ENCODE measurements at regions not wholly inside any gene's neighbourhood (a gene's known extent, or its start where the extent isn't known, plus 50 kb on each side); places are given as distances from the start of the nearest gene placed in this dataset.

DNA sequence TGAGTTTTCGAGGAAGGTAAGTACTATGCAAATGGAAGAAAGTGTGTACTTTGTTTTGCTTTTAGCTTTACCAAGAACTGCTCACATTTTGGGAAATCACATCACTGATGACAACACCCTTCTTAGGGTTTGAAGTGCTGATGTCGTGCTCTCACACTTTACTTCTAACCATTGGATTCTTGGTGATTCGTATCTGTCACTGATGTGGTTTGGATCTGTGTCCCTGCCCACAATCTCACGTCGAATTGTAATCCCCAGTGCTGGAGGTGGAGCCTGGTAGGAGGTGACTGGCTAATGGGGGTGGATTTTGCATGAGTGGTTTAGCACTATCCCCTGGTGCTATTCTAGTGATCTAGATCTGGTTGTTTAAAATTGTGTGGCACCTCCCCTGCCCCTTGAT lies 75.4 kb upstream of the RGMA start:
- ATAC-seq (ENCODE audit: insufficient read depth, low read depth) (peak; percentile 94), DNase-seq (peak; percentile 63)
- Histone ChIP-seq H3K4me2 (ENCODE audit: insufficient read depth, low read length) (no peak overlapping the region), H3K4me1 (ENCODE audit: insufficient read depth, low read length) (peaks cover 7% of the 10 kb centered on the region; the same call in 1 of the 2 replicates), H3K9me3 (ENCODE audit: insufficient read depth, low read length, severe bottlenecking) (no peaks in the 10 kb centered on the region), H3K9ac (ENCODE audit: low read depth, low read length) (no peak overlapping the region), H4K20me1 (ENCODE audit: insufficient read depth, low read length) (no peaks in the 10 kb centered on the region), H3K4me3 (ENCODE audit: low read depth in 1 of 2, low read length in 2 of 2) (no peak overlapping the region), H3K27ac (ENCODE audit: low read length) (no peak overlapping the region), H3K36me3 (ENCODE audit: insufficient read depth, low read length) (no peaks in the 10 kb centered on the region), H3K79me2 (ENCODE audit: insufficient read depth, low read length) (no peaks in the 10 kb centered on the region), H2AFZ (ENCODE audit: low read depth, low read length) (0 out of 2 replicates have a peak overlapping the region, but pooled peaks have one; percentile 14), H3K27me3 (ENCODE audit: insufficient read depth, low read length, poor library complexity) (no peaks in the 10 kb centered on the region)
- no peak for TF ChIP-seq EZH2 (IDR thresholded peaks at IDR 0.05; ENCODE audit: borderline replicate concordance, low read depth, low read length, severe bottlenecking)
- TF ChIP-seq, protein P1, sequence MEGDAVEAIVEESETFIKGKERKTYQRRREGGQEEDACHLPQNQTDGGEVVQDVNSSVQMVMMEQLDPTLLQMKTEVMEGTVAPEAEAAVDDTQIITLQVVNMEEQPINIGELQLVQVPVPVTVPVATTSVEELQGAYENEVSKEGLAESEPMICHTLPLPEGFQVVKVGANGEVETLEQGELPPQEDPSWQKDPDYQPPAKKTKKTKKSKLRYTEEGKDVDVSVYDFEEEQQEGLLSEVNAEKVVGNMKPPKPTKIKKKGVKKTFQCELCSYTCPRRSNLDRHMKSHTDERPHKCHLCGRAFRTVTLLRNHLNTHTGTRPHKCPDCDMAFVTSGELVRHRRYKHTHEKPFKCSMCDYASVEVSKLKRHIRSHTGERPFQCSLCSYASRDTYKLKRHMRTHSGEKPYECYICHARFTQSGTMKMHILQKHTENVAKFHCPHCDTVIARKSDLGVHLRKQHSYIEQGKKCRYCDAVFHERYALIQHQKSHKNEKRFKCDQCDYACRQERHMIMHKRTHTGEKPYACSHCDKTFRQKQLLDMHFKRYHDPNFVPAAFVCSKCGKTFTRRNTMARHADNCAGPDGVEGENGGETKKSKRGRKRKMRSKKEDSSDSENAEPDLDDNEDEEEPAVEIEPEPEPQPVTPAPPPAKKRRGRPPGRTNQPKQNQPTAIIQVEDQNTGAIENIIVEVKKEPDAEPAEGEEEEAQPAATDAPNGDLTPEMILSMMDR (IDR thresholded peaks at IDR 0.05; ENCODE audit: borderline replicate concordance, extremely low read depth, low read length, poor library complexity, severe bottlenecking), result no peak

DNA sequence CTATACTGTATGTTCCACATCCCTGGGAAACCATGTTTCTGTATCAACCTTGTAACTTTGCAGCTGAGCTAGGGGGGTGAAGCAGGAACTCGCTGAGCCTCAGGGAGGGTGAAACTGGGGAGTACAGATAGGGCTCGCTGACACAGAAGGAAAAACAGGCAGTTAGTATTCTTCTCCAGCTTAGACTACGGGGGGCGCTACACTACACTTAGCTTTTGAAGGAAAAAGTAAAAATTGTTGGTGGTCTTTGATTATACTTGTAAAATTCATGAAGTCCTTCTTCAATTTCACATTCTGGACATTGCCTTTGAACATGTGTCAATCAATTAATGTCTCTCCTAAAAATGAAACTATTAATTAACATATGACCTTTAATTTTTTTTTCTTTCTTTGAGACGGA lies 73.5 kb upstream of the RGMA start:
- peaks cover 7% of the 10 kb centered on the region; the same call in 1 of the 2 replicates for H3K4me1 ChIP-seq (ENCODE audit: insufficient read depth, low read length)
- H4K20me1 ChIP-seq (ENCODE audit: insufficient read depth, low read length), result no peaks in the 10 kb centered on the region
- H3K36me3 ChIP-seq (ENCODE audit: insufficient read depth, low read length), result no peaks in the 10 kb centered on the region
- no peaks in the 10 kb centered on the region for H3K79me2 ChIP-seq (ENCODE audit: insufficient read depth, low read length)
- no peak for DNase-seq
- H3K4me2 ChIP-seq (ENCODE audit: insufficient read depth, low read length), result no peak overlapping the region
- no peaks in the 10 kb centered on the region for H3K9me3 ChIP-seq (ENCODE audit: insufficient read depth, low read length, severe bottlenecking)
- H3K27me3 ChIP-seq (ENCODE audit: insufficient read depth, low read length, poor library complexity), result no peaks in the 10 kb centered on the region
- no peak overlapping the region for H3K9ac ChIP-seq (ENCODE audit: low read depth, low read length)
- no peak overlapping the region for H3K27ac ChIP-seq (ENCODE audit: low read length)
- no peak for ATAC-seq (ENCODE audit: insufficient read depth, low read depth)
- H3K4me3 ChIP-seq (ENCODE audit: low read depth in 1 of 2, low read length in 2 of 2), result no peak overlapping the region
- TF ChIP-seq EZH2 (IDR thresholded peaks at IDR 0.05; ENCODE audit: borderline replicate concordance, low read depth, low read length, severe bottlenecking), result no peak
- TF ChIP-seq, protein P1 (IDR thresholded peaks at IDR 0.05; ENCODE audit: borderline replicate concordance, extremely low read depth, low read length, poor library complexity, severe bottlenecking), result no peak
- H2AFZ ChIP-seq (ENCODE audit: low read depth, low read length), result no peak overlapping the region

DNA sequence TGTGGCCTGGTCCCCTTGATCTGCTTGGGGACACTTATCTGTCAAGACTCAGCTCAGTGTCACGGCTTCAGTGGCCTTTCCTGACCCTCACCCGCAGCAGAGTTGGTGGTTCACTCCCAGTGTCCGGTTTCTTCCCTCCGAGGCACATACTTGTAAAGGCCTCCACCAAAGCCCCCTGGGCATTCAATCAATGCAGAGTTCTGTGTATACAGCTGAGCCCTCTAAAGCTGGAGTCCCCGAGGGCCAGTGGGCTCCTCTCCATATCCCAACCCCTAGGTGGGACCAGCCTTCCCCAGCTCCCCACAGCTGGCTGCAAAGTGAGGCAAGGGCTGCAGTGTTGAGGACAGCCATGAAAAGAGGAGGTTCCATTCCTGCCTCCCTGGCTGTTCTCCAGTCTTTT lies 70.9 kb upstream of the RGMA start:
- Histone ChIP-seq H3K27ac (ENCODE audit: low read length) (no peak overlapping the region), H2AFZ (ENCODE audit: low read depth, low read length) (no peak overlapping the region), H3K79me2 (ENCODE audit: insufficient read depth, low read length) (no peaks in the 10 kb centered on the region), H4K20me1 (ENCODE audit: insufficient read depth, low read length) (no peaks in the 10 kb centered on the region), H3K4me2 (ENCODE audit: insufficient read depth, low read length) (no peak overlapping the region), H3K36me3 (ENCODE audit: insufficient read depth, low read length) (no peaks in the 10 kb centered on the region), H3K4me1 (ENCODE audit: insufficient read depth, low read length) (peaks cover 7% of the 10 kb centered on the region; the same call in 1 of the 2 replicates), H3K9me3 (ENCODE audit: insufficient read depth, low read length, severe bottlenecking) (no peaks in the 10 kb centered on the region), H3K27me3 (ENCODE audit: insufficient read depth, low read length, poor library complexity) (no peaks in the 10 kb centered on the region), H3K9ac (ENCODE audit: low read depth, low read length) (no peak overlapping the region), H3K4me3 (ENCODE audit: low read depth in 1 of 2, low read length in 2 of 2) (no peak overlapping the region)
- no peak for TF ChIP-seq EZH2 (IDR thresholded peaks at IDR 0.05; ENCODE audit: borderline replicate concordance, low read depth, low read length, severe bottlenecking)
- TF ChIP-seq, protein P1 (IDR thresholded peaks at IDR 0.05; ENCODE audit: borderline replicate concordance, extremely low read depth, low read length, poor library complexity, severe bottlenecking), result no peak
- ATAC-seq (ENCODE audit: insufficient read depth, low read depth) (no peak), DNase-seq (no peak)
